H1 (cell line): ENCODE measurements at regions not wholly inside any gene's neighbourhood (a gene's known extent, or its start where the extent isn't known, plus 50 kb on each side); places are given as distances from the start of the nearest gene placed in this dataset.

Experiments
- CTCF ChIP-seq, 3 experiments: IDR thresholded peaks; 1 replicate in 2 of 3; 2 replicates in 1 of 3; pipeline versions ENCODE4 v1.5.1 to v1.6.1; 2011; ENCODE audit warnings: low read length in 3 of 3, mild to moderate bottlenecking in 3 of 3, inconsistent platforms in 2 of 3, low read depth in 1 of 3, moderate library complexity in 1 of 3; ENCODE audit not compliant: insufficient read depth in 1 of 3; ENCODE audit errors: control extremely low read depth in 1 of 3
- EZH2 ChIP-seq: fragments of 200-600 bp; sonication (generic); IDR thresholded peaks from 2 replicates; pipeline ENCODE4 v1.7.1; 2012; ENCODE audit warnings: low read depth, mild to moderate bottlenecking, moderate library complexity, low read length, inconsistent platforms; ENCODE audit not compliant: severe bottlenecking
- GABPA ChIP-seq: IDR thresholded peaks from 2 replicates; pipeline ENCODE4 v1.6.1; 2011; ENCODE audit warnings: mild to moderate bottlenecking, low read length, moderate library complexity, borderline replicate concordance; ENCODE audit not compliant: insufficient read depth
- NANOG ChIP-seq: IDR thresholded peaks from 2 replicates; pipeline ENCODE4 v1.6.1; 2011; ENCODE audit warnings: low read length, low read depth, mild to moderate bottlenecking, inconsistent platforms; ENCODE audit not compliant: insufficient read depth, poor library complexity, severe bottlenecking
- POLR2A ChIP-seq, 2 experiments: IDR thresholded peaks; 1 replicate in 1 of 2; 2 replicates in 1 of 2; pipeline ENCODE4 v1.6.1; 2011; ENCODE audit warnings: low read depth in 2 of 2, low read length in 2 of 2, mild to moderate bottlenecking in 2 of 2; ENCODE audit errors: control extremely low read depth in 1 of 2
- POLR2AphosphoS5 ChIP-seq: IDR thresholded peaks from 2 replicates; pipeline ENCODE4 v1.6.1; 2011; ENCODE audit warnings: low read depth, low read length
- POU5F1 ChIP-seq: IDR thresholded peaks from 2 replicates; pipeline ENCODE4 v1.6.1; 2011; ENCODE audit warnings: low read depth, mild to moderate bottlenecking, low read length, moderate library complexity
- SIN3A ChIP-seq, 2 experiments: IDR thresholded peaks in 1 of 2; conservative IDR thresholded peaks in 1 of 2; 2 replicates each; pipeline ENCODE4 v1.6.1; 2011 to 2012; ENCODE audit warnings: low read length in 2 of 2, improper control_type of control experiment in 1 of 2, low read depth in 1 of 2, mild to moderate bottlenecking in 1 of 2
- TAF1 ChIP-seq: IDR thresholded peaks from 2 replicates; pipeline ENCODE4 v1.6.1; 2011; ENCODE audit warnings: mild to moderate bottlenecking, low read depth, low read length
- TEAD4 ChIP-seq: IDR thresholded peaks from 2 replicates; pipeline ENCODE4 v1.6.1; 2012; ENCODE audit warnings: low read depth, low read length, inconsistent platforms, mixed read lengths

- no peak for TF ChIP-seq TAF1
- no peak for TF ChIP-seq POU5F1
- TF ChIP-seq NANOG = no peak
- no peak for TF ChIP-seq CTCF (IDR thresholded peaks at IDR 0.05; ENCODE audit: control extremely low read depth in 1 of 3, insufficient read depth in 1 of 3, low read depth in 1 of 3, low read length in 3 of 3)
- TF ChIP-seq POLR2AphosphoS5 = no peak
- no peak for TF ChIP-seq SIN3A (conservative IDR thresholded peaks at IDR 0.05 in 1 of 2, IDR thresholded peaks at IDR 0.05 in 1 of 2; ENCODE audit: low read depth in 1 of 2, low read length in 2 of 2)
- TF ChIP-seq TEAD4 = no peak
- TF ChIP-seq EZH2 = no peak
- TF ChIP-seq GABPA = no peak
- no peak for TF ChIP-seq POLR2A (IDR thresholded peaks at IDR 0.05; ENCODE audit: control extremely low read depth in 1 of 2, low read depth in 2 of 2, low read length in 2 of 2)
These were observed 344.1 kb upstream of the PRKCQ start for GRCh38 chr10:6924166-6924565.
